ENCODE measurements at regions not wholly inside any gene's neighbourhood (a gene's known extent, or its start where the extent isn't known, plus 50 kb on each side); places are given as distances from the start of the nearest gene placed in this dataset.
"Not testable (repeated sequence)": the region's sequence is repeated elsewhere in the genome, so short reads cannot be mapped to it uniquely, and the experiment has no call there.

- no peak for FAIRE-seq
Measured at GRCh38 chr17:21517538-21518293, 141.6 kb downstream of the KCNJ12 start.

- FAIRE-seq = no peak
Measured at GRCh38 chr17:21522755-21523336, 146.7 kb downstream of the KCNJ12 start.

GRCh38 chr17:21523497-21524210, 147.5 kb downstream of the KCNJ12 start:
- FAIRE-seq = no peak

- FAIRE-seq = no peak
Measured at GRCh38 chr17:21524211-21524591, 148.0 kb downstream of the KCNJ12 start.

GRCh38 chr17:21525464-21526130, 149.4 kb downstream of the KCNJ12 start:
- no peak for FAIRE-seq

- FAIRE-seq = no peak
Measured at GRCh38 chr17:21528031-21528695, 152.0 kb downstream of the KCNJ12 start.

- no peak for FAIRE-seq
Measured at GRCh38 chr17:21530311-21530710, 154.2 kb downstream of the KCNJ12 start.

- FAIRE-seq = no peak
Measured at GRCh38 chr17:21530841-21531240, 154.7 kb downstream of the KCNJ12 start.

- no peak for FAIRE-seq
Measured at GRCh38 chr17:21532763-21533385, 156.7 kb downstream of the KCNJ12 start.

GRCh38 chr17:21535686-21536375, 156.5 kb upstream of the KCNJ18 start:
- FAIRE-seq = no peak

- FAIRE-seq = no peak
Measured at GRCh38 chr17:21537302-21537701, 155.0 kb upstream of the KCNJ18 start.

- no peak for FAIRE-seq
Measured at GRCh38 chr17:21538615-21539014, 153.7 kb upstream of the KCNJ18 start.

GRCh38 chr17:21539146-21539545, 153.2 kb upstream of the KCNJ18 start:
- FAIRE-seq = no peak

- FAIRE-seq = no peak
Measured at GRCh38 chr17:21540502-21540901, 151.8 kb upstream of the KCNJ18 start.

- FAIRE-seq = no peak
Measured at GRCh38 chr17:21542070-21542469, 150.3 kb upstream of the KCNJ18 start.

GRCh38 chr17:21542991-21543390, 149.3 kb upstream of the KCNJ18 start:
- no peak for FAIRE-seq

- FAIRE-seq = no peak
Measured at GRCh38 chr17:21545064-21545463, 147.3 kb upstream of the KCNJ18 start.

GRCh38 chr17:21548236-21548635, 144.1 kb upstream of the KCNJ18 start:
- FAIRE-seq = no peak

GRCh38 chr17:21549107-21549687, 143.1 kb upstream of the KCNJ18 start:
- FAIRE-seq = no peak

- not testable (repeated sequence) for FAIRE-seq
Measured at GRCh38 chr17:21550031-21550430, 142.3 kb upstream of the KCNJ18 start.

- FAIRE-seq = no peak
Measured at GRCh38 chr17:21551081-21551881, 141.0 kb upstream of the KCNJ18 start.
